ENCODE measurements at regions not wholly inside any gene's neighbourhood (a gene's known extent, or its start where the extent isn't known, plus 50 kb on each side); places are given as distances from the start of the nearest gene placed in this dataset.

- TF ChIP-seq POLR2A (IDR thresholded peaks at IDR 0.05) = no peak
- TF ChIP-seq, protein P1, sequence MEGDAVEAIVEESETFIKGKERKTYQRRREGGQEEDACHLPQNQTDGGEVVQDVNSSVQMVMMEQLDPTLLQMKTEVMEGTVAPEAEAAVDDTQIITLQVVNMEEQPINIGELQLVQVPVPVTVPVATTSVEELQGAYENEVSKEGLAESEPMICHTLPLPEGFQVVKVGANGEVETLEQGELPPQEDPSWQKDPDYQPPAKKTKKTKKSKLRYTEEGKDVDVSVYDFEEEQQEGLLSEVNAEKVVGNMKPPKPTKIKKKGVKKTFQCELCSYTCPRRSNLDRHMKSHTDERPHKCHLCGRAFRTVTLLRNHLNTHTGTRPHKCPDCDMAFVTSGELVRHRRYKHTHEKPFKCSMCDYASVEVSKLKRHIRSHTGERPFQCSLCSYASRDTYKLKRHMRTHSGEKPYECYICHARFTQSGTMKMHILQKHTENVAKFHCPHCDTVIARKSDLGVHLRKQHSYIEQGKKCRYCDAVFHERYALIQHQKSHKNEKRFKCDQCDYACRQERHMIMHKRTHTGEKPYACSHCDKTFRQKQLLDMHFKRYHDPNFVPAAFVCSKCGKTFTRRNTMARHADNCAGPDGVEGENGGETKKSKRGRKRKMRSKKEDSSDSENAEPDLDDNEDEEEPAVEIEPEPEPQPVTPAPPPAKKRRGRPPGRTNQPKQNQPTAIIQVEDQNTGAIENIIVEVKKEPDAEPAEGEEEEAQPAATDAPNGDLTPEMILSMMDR (IDR thresholded peaks at IDR 0.05) = no peak
These were observed 108.7 kb upstream of the HDAC4 start for GRCh38 chr2:239509373-239510143.
